GM12878 (cell line): ENCODE measurements at regions not wholly inside any gene's neighbourhood (a gene's known extent, or its start where the extent isn't known, plus 50 kb on each side); places are given as distances from the start of the nearest gene placed in this dataset.

Source experiments
- CHD2 ChIP-seq: IDR thresholded peaks from 2 replicates; pipeline ENCODE4 v1.6.1; 2011; ENCODE audit warnings: low read depth, low read length, improper control_type of control experiment, borderline replicate concordance
- FOS ChIP-seq: IDR thresholded peaks from 3 replicates; pipeline ENCODE4 v1.6.1; 2011; ENCODE audit warnings: borderline replicate concordance; ENCODE audit not compliant: insufficient read length; ENCODE audit errors: extremely low read depth
- ZNF384 ChIP-seq: IDR thresholded peaks from 2 replicates; pipeline ENCODE4 v1.6.1; 2012; ENCODE audit warnings: low read depth, mild to moderate bottlenecking, low read length, improper control_type of control experiment, borderline replicate concordance
- TF ChIP-seq, protein P1 (sequence below), 3 experiments: IDR thresholded peaks in 2 of 3; conservative IDR thresholded peaks in 1 of 3; 2 replicates each; pipeline ENCODE4 v1.5.1; 2011; ENCODE audit warnings: low read depth in 3 of 3, low read length in 3 of 3, mild to moderate bottlenecking in 3 of 3, control low read depth in 2 of 3, moderate library complexity in 2 of 3, inconsistent platforms in 1 of 3, mixed read lengths in 1 of 3; ENCODE audit not compliant: control insufficient read depth in 2 of 3, insufficient read depth in 1 of 3; ENCODE audit errors: extremely low read depth in 1 of 3

DNA sequence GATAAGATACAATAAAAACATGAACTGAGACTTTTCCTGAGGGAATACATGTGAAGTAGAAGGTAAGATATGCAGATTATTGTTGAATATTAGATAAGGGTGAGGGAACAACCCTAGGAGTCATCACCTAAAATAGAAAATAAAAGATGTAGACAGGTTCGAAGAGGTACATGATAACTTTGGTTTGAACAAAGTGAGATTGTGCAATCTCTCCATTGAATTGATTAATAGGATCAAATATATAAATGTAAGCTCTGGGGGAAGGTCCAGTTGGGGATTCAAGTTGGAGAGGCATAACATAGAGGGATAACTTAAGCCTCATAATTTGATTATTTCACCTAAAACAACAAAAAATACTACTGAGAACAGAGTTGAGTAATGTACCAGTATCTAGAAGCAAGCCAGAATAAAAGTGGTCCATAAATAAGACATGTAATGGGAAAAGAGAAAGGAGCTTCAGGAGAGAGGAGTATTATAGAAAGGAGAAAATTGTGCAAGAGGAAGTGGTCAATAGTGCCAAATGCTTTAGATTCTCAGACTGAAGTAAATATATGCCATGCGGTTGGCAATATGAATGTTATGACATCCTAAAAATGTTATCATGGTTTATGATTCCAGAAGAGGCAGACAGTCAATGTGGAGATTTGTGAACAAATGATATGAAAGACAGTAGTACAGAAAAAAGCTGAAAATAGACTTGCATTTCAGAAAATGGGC, 282.3 kb upstream of the CHRM2 start:
- TF ChIP-seq, protein P1, sequence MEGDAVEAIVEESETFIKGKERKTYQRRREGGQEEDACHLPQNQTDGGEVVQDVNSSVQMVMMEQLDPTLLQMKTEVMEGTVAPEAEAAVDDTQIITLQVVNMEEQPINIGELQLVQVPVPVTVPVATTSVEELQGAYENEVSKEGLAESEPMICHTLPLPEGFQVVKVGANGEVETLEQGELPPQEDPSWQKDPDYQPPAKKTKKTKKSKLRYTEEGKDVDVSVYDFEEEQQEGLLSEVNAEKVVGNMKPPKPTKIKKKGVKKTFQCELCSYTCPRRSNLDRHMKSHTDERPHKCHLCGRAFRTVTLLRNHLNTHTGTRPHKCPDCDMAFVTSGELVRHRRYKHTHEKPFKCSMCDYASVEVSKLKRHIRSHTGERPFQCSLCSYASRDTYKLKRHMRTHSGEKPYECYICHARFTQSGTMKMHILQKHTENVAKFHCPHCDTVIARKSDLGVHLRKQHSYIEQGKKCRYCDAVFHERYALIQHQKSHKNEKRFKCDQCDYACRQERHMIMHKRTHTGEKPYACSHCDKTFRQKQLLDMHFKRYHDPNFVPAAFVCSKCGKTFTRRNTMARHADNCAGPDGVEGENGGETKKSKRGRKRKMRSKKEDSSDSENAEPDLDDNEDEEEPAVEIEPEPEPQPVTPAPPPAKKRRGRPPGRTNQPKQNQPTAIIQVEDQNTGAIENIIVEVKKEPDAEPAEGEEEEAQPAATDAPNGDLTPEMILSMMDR (IDR thresholded peaks at IDR 0.05 in 2 of 3, conservative IDR thresholded peaks at IDR 0.05 in 1 of 3; ENCODE audit: control insufficient read depth in 2 of 3, extremely low read depth in 1 of 3, insufficient read depth in 1 of 3, low read depth in 3 of 3, low read length in 3 of 3), result no peak
- TF ChIP-seq FOS (no peak), ZNF384 (no peak), CHD2 (no peak)
